Smooth muscle cell (in vitro differentiated cells): ENCODE measurements at regions not wholly inside any gene's neighbourhood (a gene's known extent, or its start where the extent isn't known, plus 50 kb on each side); places are given as distances from the start of the nearest gene placed in this dataset.

Experiments
- DNase-seq: peaks from one replicate; lab custom pipeline; 2025; ENCODE audit not compliant: unreplicated experiment; lab: John Stamatoyannopoulos, UW
- H2AFZ ChIP-seq: fragments of 200-600 bp; sonication (generic); 2 replicates; pipeline ENCODE4 v1.6.0; 2016; ENCODE audit warnings: antibody characterized with exemption, low read depth, mild to moderate bottlenecking
- H3F3A ChIP-seq: fragments of 200-600 bp; sonication (generic); 2 replicates; pipeline ENCODE4 v1.6.0; 2017; ENCODE audit warnings: antibody characterized with exemption, low read depth
- H3K27ac ChIP-seq: fragments of 200-600 bp; sonication (generic); 2 replicates; pipeline ENCODE4 v1.5.1; 2016; ENCODE audit warnings: low read depth, mild to moderate bottlenecking
- H3K27me3 ChIP-seq: fragments of 200-600 bp; sonication (generic); 2 replicates; pipeline ENCODE4 v1.6.1; 2016; ENCODE audit warnings: low read depth, mild to moderate bottlenecking
- H3K36me3 ChIP-seq: fragments of 200-600 bp; sonication (generic); 2 replicates; pipeline ENCODE4 v1.5.1; 2016; ENCODE audit warnings: low read depth
- H3K4me1 ChIP-seq: fragments of 200-600 bp; sonication (generic); 2 replicates; pipeline ENCODE4 v1.5.1; 2016; ENCODE audit warnings: low read depth
- H3K4me2 ChIP-seq: fragments of 200-600 bp; sonication (generic); 2 replicates; pipeline ENCODE4 v1.6.0; 2016; ENCODE audit warnings: mild to moderate bottlenecking
- H3K4me3 ChIP-seq: fragments of 200-600 bp; sonication (generic); 2 replicates; pipeline ENCODE4 v1.5.1; 2016; ENCODE audit warnings: mild to moderate bottlenecking
- H3K79me2 ChIP-seq: fragments of 200-600 bp; sonication (generic); 2 replicates; pipeline ENCODE4 v1.6.0; 2016; ENCODE audit warnings: low read depth, mild to moderate bottlenecking
- H3K9ac ChIP-seq: fragments of 200-600 bp; sonication (generic); 2 replicates; pipeline ENCODE4 v1.6.0; 2016; ENCODE audit warnings: low read depth
- H3K9me3 ChIP-seq: fragments of 200-600 bp; sonication (generic); replicated peaks from 2 replicates; pipeline ENCODE4 v1.5.1; 2016; ENCODE audit warnings: low read depth
- H4K20me1 ChIP-seq: fragments of 200-600 bp; sonication (generic); 2 replicates; pipeline ENCODE4 v1.6.0; 2016; ENCODE audit warnings: low read depth
- CTCF ChIP-seq: fragments of 200-600 bp; sonication (generic); IDR thresholded peaks from 2 replicates; pipeline ENCODE4 v1.5.1; 2017; ENCODE audit warnings: borderline replicate concordance, mild to moderate bottlenecking, antibody characterized with exemption; ENCODE audit not compliant: insufficient read depth, poor library complexity, severe bottlenecking
- WGBS: methylation state at CpG from one replicate; pipeline ENCODE4 v1.1.7; 2016; ENCODE audit warnings: low lambda C conversion rate; 5-methylcytosine and 5-hydroxymethylcytosine counted together

- no peak for TF ChIP-seq CTCF
- 75% methylated on average over 6 of the region's 6 CpGs for WGBS
- Histone ChIP-seq H2AFZ (no peak overlapping the region), H3K4me3 (no peak overlapping the region), H3K4me1 (no peaks in the 10 kb centered on the region), H3K79me2 (no peaks in the 10 kb centered on the region), H3K36me3 (no peaks in the 10 kb centered on the region), H4K20me1 (no peaks in the 10 kb centered on the region), H3K9ac (no peak overlapping the region), H3K27me3 (peaks cover 19% of the 10 kb centered on the region), H3F3A (no peaks in the 10 kb centered on the region), H3K4me2 (no peak overlapping the region), H3K27ac (no peak overlapping the region), H3K9me3 (no peaks in the 10 kb centered on the region)
- no peak for DNase-seq
These were observed 217.9 kb downstream of the ENGASE start for GRCh38 chr17:79292501-79292900.

- no peak overlapping the region for H2AFZ ChIP-seq
- WGBS: 71% methylated on average over 3 of the region's 3 CpGs
- H3F3A ChIP-seq: no peaks in the 10 kb centered on the region
- no peaks in the 10 kb centered on the region for H3K4me1 ChIP-seq
- no peak overlapping the region for H3K4me3 ChIP-seq
- H3K79me2 ChIP-seq: no peaks in the 10 kb centered on the region
- H3K27ac ChIP-seq: no peak overlapping the region
- H3K36me3 ChIP-seq: no peaks in the 10 kb centered on the region
- no peak overlapping the region for H3K4me2 ChIP-seq
- H3K9ac ChIP-seq: no peak overlapping the region
- no peaks in the 10 kb centered on the region for H4K20me1 ChIP-seq
- peaks cover 27% of the 10 kb centered on the region for H3K27me3 ChIP-seq
- TF ChIP-seq CTCF: no peak
- no peak for DNase-seq
- no peaks in the 10 kb centered on the region for H3K9me3 ChIP-seq
These were observed 216.8 kb downstream of the ENGASE start for GRCh38 chr17:79291391-79291790.

GRCh38 chr17:79290726-79291125, 216.1 kb downstream of the ENGASE start:
- WGBS: 79% methylated on average over 4 of the region's 4 CpGs
- H3K27ac ChIP-seq: no peak overlapping the region

More at GRCh38 chr17:79290726-79291125, 216.1 kb downstream of the ENGASE start:
- Histone ChIP-seq H3K9ac (no peak overlapping the region), H3K27me3 (peaks cover 27% of the 10 kb centered on the region), H3K4me2 (no peak overlapping the region), H3K36me3 (no peaks in the 10 kb centered on the region), H2AFZ (no peak overlapping the region), H3F3A (no peaks in the 10 kb centered on the region), H3K9me3 (no peaks in the 10 kb centered on the region), H3K4me3 (no peak overlapping the region), H3K4me1 (no peaks in the 10 kb centered on the region), H4K20me1 (no peaks in the 10 kb centered on the region), H3K79me2 (no peaks in the 10 kb centered on the region)
- TF ChIP-seq CTCF: no peak
- no peak for DNase-seq
